H1 (cell line): ENCODE measurements at regions not wholly inside any gene's neighbourhood (a gene's known extent, or its start where the extent isn't known, plus 50 kb on each side); places are given as distances from the start of the nearest gene placed in this dataset.

Experiments
- BCL11A ChIP-seq, 2 experiments: IDR thresholded peaks; one replicate each; pipeline ENCODE4 v1.6.1; 2011; ENCODE audit warnings: low read depth in 2 of 2, low read length in 2 of 2, mild to moderate bottlenecking in 2 of 2
- CHD1 ChIP-seq: IDR thresholded peaks from 2 replicates; pipeline ENCODE4 v1.6.1; 2012; ENCODE audit warnings: low read depth, low read length, improper control_type of control experiment
- GTF2F1 ChIP-seq: IDR thresholded peaks from 2 replicates; pipeline ENCODE4 v1.6.1; 2012; ENCODE audit warnings: low read depth, low read length, improper control_type of control experiment, borderline replicate concordance
- SP4 ChIP-seq: IDR thresholded peaks from 2 replicates; pipeline ENCODE4 v1.6.1; 2012; ENCODE audit warnings: low read length, inconsistent platforms
- TF ChIP-seq, protein P1 (sequence below): fragments of 300-600 bp; sonication (generic); IDR thresholded peaks from 2 replicates; pipeline ENCODE4 v1.7.1; 2012; ENCODE audit warnings: low read length, moderate library complexity, mild to moderate bottlenecking, inconsistent platforms; ENCODE audit not compliant: insufficient replicate concordance

DNA sequence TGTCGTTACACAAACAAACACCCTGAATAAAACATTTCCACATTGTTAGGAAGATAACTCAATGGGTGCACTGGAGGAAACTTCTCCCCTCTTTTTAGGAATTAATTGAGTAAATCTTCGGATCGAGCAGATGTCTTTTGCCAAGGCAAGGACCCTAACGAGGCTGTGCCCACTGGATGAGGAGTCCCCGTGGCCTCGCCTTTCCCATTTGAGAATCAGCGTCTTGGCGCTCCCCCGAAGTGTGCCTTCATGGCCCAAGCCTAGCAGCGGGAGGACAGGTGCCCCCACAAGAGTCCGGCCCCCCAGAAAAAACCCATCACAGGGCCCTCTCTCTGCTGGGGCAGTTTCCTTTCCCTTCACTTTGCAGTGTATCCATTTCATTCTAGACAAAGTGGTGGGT is 246.6 kb downstream of the BCL11B start (continued):
- TF ChIP-seq SP4 (no peak), BCL11A (IDR thresholded peaks at IDR 0.05; ENCODE audit: low read depth in 2 of 2, low read length in 2 of 2) (no peak), GTF2F1 (no peak), CHD1 (no peak)
- TF ChIP-seq, protein P1, sequence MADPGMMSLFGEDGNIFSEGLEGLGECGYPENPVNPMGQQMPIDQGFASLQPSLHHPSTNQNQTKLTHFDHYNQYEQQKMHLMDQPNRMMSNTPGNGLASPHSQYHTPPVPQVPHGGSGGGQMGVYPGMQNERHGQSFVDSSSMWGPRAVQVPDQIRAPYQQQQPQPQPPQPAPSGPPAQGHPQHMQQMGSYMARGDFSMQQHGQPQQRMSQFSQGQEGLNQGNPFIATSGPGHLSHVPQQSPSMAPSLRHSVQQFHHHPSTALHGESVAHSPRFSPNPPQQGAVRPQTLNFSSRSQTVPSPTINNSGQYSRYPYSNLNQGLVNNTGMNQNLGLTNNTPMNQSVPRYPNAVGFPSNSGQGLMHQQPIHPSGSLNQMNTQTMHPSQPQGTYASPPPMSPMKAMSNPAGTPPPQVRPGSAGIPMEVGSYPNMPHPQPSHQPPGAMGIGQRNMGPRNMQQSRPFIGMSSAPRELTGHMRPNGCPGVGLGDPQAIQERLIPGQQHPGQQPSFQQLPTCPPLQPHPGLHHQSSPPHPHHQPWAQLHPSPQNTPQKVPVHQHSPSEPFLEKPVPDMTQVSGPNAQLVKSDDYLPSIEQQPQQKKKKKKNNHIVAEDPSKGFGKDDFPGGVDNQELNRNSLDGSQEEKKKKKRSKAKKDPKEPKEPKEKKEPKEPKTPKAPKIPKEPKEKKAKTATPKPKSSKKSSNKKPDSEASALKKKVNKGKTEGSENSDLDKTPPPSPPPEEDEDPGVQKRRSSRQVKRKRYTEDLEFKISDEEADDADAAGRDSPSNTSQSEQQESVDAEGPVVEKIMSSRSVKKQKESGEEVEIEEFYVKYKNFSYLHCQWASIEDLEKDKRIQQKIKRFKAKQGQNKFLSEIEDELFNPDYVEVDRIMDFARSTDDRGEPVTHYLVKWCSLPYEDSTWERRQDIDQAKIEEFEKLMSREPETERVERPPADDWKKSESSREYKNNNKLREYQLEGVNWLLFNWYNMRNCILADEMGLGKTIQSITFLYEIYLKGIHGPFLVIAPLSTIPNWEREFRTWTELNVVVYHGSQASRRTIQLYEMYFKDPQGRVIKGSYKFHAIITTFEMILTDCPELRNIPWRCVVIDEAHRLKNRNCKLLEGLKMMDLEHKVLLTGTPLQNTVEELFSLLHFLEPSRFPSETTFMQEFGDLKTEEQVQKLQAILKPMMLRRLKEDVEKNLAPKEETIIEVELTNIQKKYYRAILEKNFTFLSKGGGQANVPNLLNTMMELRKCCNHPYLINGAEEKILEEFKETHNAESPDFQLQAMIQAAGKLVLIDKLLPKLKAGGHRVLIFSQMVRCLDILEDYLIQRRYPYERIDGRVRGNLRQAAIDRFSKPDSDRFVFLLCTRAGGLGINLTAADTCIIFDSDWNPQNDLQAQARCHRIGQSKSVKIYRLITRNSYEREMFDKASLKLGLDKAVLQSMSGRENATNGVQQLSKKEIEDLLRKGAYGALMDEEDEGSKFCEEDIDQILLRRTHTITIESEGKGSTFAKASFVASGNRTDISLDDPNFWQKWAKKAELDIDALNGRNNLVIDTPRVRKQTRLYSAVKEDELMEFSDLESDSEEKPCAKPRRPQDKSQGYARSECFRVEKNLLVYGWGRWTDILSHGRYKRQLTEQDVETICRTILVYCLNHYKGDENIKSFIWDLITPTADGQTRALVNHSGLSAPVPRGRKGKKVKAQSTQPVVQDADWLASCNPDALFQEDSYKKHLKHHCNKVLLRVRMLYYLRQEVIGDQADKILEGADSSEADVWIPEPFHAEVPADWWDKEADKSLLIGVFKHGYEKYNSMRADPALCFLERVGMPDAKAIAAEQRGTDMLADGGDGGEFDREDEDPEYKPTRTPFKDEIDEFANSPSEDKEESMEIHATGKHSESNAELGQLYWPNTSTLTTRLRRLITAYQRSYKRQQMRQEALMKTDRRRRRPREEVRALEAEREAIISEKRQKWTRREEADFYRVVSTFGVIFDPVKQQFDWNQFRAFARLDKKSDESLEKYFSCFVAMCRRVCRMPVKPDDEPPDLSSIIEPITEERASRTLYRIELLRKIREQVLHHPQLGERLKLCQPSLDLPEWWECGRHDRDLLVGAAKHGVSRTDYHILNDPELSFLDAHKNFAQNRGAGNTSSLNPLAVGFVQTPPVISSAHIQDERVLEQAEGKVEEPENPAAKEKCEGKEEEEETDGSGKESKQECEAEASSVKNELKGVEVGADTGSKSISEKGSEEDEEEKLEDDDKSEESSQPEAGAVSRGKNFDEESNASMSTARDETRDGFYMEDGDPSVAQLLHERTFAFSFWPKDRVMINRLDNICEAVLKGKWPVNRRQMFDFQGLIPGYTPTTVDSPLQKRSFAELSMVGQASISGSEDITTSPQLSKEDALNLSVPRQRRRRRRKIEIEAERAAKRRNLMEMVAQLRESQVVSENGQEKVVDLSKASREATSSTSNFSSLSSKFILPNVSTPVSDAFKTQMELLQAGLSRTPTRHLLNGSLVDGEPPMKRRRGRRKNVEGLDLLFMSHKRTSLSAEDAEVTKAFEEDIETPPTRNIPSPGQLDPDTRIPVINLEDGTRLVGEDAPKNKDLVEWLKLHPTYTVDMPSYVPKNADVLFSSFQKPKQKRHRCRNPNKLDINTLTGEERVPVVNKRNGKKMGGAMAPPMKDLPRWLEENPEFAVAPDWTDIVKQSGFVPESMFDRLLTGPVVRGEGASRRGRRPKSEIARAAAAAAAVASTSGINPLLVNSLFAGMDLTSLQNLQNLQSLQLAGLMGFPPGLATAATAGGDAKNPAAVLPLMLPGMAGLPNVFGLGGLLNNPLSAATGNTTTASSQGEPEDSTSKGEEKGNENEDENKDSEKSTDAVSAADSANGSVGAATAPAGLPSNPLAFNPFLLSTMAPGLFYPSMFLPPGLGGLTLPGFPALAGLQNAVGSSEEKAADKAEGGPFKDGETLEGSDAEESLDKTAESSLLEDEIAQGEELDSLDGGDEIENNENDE, result no peak
